HEK293T (cell line): ENCODE measurements at regions not wholly inside any gene's neighbourhood (a gene's known extent, or its start where the extent isn't known, plus 50 kb on each side); places are given as distances from the start of the nearest gene placed in this dataset.

Experiments used
- ARNT ChIP-seq: fragments of 450-650 bp; IDR thresholded peaks from 2 replicates; pipeline ENCODE4 v1.6.1; 2017; ENCODE audit warnings: mild to moderate bottlenecking
- BHLHE40 ChIP-seq: fragments of 450-650 bp; IDR thresholded peaks from 2 replicates; pipeline ENCODE4 v1.6.1; 2016; ENCODE audit warnings: mild to moderate bottlenecking, moderate library complexity, borderline replicate concordance
- ELF4 ChIP-seq: fragments of 450-650 bp; IDR thresholded peaks from 2 replicates; pipeline ENCODE4 v1.6.1; 2017; ENCODE audit warnings: antibody characterized with exemption
- FOXK2 ChIP-seq: fragments of 450-650 bp; IDR thresholded peaks from 2 replicates; pipeline ENCODE4 v1.6.1; 2016; ENCODE audit warnings: mild to moderate bottlenecking
- FOXM1 ChIP-seq: fragments of 450-650 bp; IDR thresholded peaks from 2 replicates; pipeline ENCODE4 v1.6.1; 2017; ENCODE audit warnings: mild to moderate bottlenecking, borderline replicate concordance
- HDGF ChIP-seq: fragments of 450-650 bp; IDR thresholded peaks from 2 replicates; pipeline ENCODE4 v1.6.1; 2017; ENCODE audit warnings: antibody characterized with exemption, borderline replicate concordance
- SP1 ChIP-seq: fragments of 450-650 bp; IDR thresholded peaks from 2 replicates; pipeline ENCODE4 v1.6.1; 2017
- SUZ12 ChIP-seq: fragments of 450-650 bp; IDR thresholded peaks from 2 replicates; pipeline ENCODE4 v1.6.1; 2016; ENCODE audit warnings: mild to moderate bottlenecking
- TARDBP ChIP-seq: fragments of 450-650 bp; IDR thresholded peaks from 2 replicates; pipeline ENCODE4 v1.6.1; 2016
- ZNF384 ChIP-seq: fragments of 450-650 bp; IDR thresholded peaks from 2 replicates; pipeline ENCODE4 v1.6.1; 2016

DNA sequence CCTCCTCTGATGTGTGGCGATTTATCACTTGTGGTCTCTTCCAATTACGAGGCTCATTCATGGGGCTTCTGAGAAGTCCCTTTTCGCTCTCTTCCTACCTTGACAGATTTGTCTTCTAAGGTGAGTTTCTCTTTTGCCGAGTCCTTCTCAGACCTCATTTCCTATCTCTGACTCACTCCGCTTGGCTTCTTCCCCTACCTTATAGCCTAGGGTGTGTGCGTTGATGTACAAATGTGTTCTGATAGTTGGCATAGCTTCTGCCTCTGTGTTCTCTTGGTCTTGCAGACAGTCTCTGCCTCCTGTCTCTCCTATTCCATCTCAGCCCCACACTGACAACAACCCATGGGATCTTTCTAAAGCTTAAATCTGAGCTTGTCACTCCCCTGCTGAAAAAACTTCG, 56.9 kb upstream of the SHB start:
- TF ChIP-seq BHLHE40 (no peak), ELF4 (no peak), HDGF (no peak), ZNF384 (no peak), TARDBP (no peak), FOXK2 (no peak), SUZ12 (no peak), ARNT (no peak), FOXM1 (no peak), SP1 (no peak)
